Neural cell (in vitro differentiated cells): ENCODE measurements at regions not wholly inside any gene's neighbourhood (a gene's known extent, or its start where the extent isn't known, plus 50 kb on each side); places are given as distances from the start of the nearest gene placed in this dataset.

Experiments
- H2AFZ ChIP-seq: fragments of 200-600, 300-800 bp; sonication (generic), shearing (Covaris generic); 2 replicates; pipeline ENCODE4 v1.6.0; 2014; ENCODE audit warnings: low read depth, mild to moderate bottlenecking, antibody characterized with exemption, low read length, moderate library complexity
- H3F3A ChIP-seq: fragments of 200-600 bp; shearing (Covaris generic); 2 replicates; pipeline ENCODE4 v1.6.1; 2016; ENCODE audit warnings: mild to moderate bottlenecking, moderate library complexity, mixed read lengths, antibody characterized with exemption, low read length; ENCODE audit not compliant: insufficient read depth, poor library complexity, severe bottlenecking
- H3K27ac ChIP-seq: fragments of 200-600, 300-800 bp; sonication (generic), shearing (Covaris generic); 2 replicates; pipeline ENCODE4 v1.5.1; 2014; ENCODE audit warnings: mild to moderate bottlenecking, low read length, moderate library complexity
- H3K27me3 ChIP-seq: fragments of 300-800, 200-600 bp; sonication (generic), shearing (Covaris generic); 2 replicates; pipeline ENCODE4 v1.6.0; 2014; ENCODE audit warnings: mild to moderate bottlenecking, low read depth, low read length, moderate library complexity; ENCODE audit not compliant: insufficient read depth
- H3K36me3 ChIP-seq: fragments of 300-800, 200-600 bp; sonication (generic), shearing (Covaris generic); 2 replicates; pipeline ENCODE4 v1.5.1; 2014; ENCODE audit warnings: mild to moderate bottlenecking, antibody characterized with exemption, low read length, moderate library complexity; ENCODE audit not compliant: insufficient read depth
- H3K4me2 ChIP-seq: fragments of 300-800, 200-600 bp; sonication (generic), shearing (Covaris generic); 2 replicates; pipeline ENCODE4 v1.6.0; 2014; ENCODE audit warnings: mild to moderate bottlenecking, low read length
- H3K4me3 ChIP-seq: fragments of 300-800, 200-600 bp; sonication (generic), shearing (Covaris generic); 2 replicates; pipeline ENCODE4 v1.5.1; 2014; ENCODE audit warnings: mild to moderate bottlenecking, low read length, moderate library complexity
- H3K79me2 ChIP-seq: fragments of 200-600 bp; shearing (Covaris generic); replicated peaks from 2 replicates; pipeline ENCODE4 v1.6.0; 2014; ENCODE audit warnings: mild to moderate bottlenecking, low read length, moderate library complexity; ENCODE audit not compliant: insufficient read depth
- H3K9ac ChIP-seq: fragments of 300-800, 200-600 bp; sonication (generic), shearing (Covaris generic); 2 replicates; pipeline ENCODE4 v1.6.1; 2016; ENCODE audit warnings: mild to moderate bottlenecking, low read length, mixed read lengths
- H3K9me2 ChIP-seq: fragments of 200-600 bp; shearing (Covaris generic); 2 replicates; pipeline ENCODE4 v1.6.1; 2016; ENCODE audit warnings: mild to moderate bottlenecking, low read length, mixed read lengths; ENCODE audit not compliant: insufficient read depth
- H3K9me3 ChIP-seq: fragments of 200-600, 300-800 bp; sonication (generic), shearing (Covaris generic); 2 replicates; pipeline ENCODE4 v1.6.1; 2016; ENCODE audit warnings: mild to moderate bottlenecking, mixed run types, low read length, moderate library complexity, mixed read lengths
- H4K20me1 ChIP-seq: fragments of 200-600 bp; shearing (Covaris generic); 2 replicates; pipeline ENCODE4 v1.6.1; 2016; ENCODE audit warnings: mild to moderate bottlenecking, mixed run types; ENCODE audit not compliant: insufficient read depth
- EP300 ChIP-seq: fragments of 450-650 bp; conservative IDR thresholded peaks from 2 replicates; pipeline ENCODE4 v1.6.1; 2014; ENCODE audit warnings: antibody characterized with exemption, mild to moderate bottlenecking, moderate library complexity; ENCODE audit not compliant: poor library complexity, severe bottlenecking
- EZH2 ChIP-seq: fragments of 200-600, 300-800 bp; shearing (Covaris generic), sonication (generic); IDR thresholded peaks from 2 replicates; pipeline ENCODE4 v1.6.1; 2014; ENCODE audit warnings: antibody characterized with exemption, low read length, borderline replicate concordance, mild to moderate bottlenecking; ENCODE audit not compliant: insufficient read depth, poor library complexity, severe bottlenecking
- MXI1 ChIP-seq: fragments of 450-650 bp; conservative IDR thresholded peaks from 2 replicates; pipeline ENCODE4 v1.6.1; 2014; ENCODE audit warnings: antibody characterized with exemption, mild to moderate bottlenecking; ENCODE audit not compliant: poor library complexity, severe bottlenecking
- POLR2AphosphoS5 ChIP-seq: IDR thresholded peaks from 2 replicates; pipeline ENCODE4 v1.6.1; 2012
- RAD21 ChIP-seq: fragments of 450-650 bp; conservative IDR thresholded peaks from 2 replicates; pipeline ENCODE4 v1.6.1; 2014; ENCODE audit warnings: antibody characterized with exemption, mild to moderate bottlenecking, moderate library complexity
- REST ChIP-seq: IDR thresholded peaks from 2 replicates; pipeline ENCODE4 v1.6.1; 2012; ENCODE audit warnings: borderline replicate concordance
- SMC3 ChIP-seq: fragments of 450-650 bp; conservative IDR thresholded peaks from 2 replicates; pipeline ENCODE4 v1.6.1; 2014; ENCODE audit warnings: antibody characterized with exemption, mild to moderate bottlenecking, moderate library complexity; ENCODE audit not compliant: poor library complexity
- TAF1 ChIP-seq: IDR thresholded peaks from 2 replicates; pipeline ENCODE4 v1.6.1; 2012; ENCODE audit warnings: low read depth
- TF ChIP-seq, protein P1 (sequence below): fragments of 450-650 bp; IDR thresholded peaks from 2 replicates; pipeline ENCODE4 v1.5.1; 2014; ENCODE audit warnings: antibody characterized with exemption, mild to moderate bottlenecking, moderate library complexity; ENCODE audit not compliant: poor library complexity, severe bottlenecking

- no peak overlapping the region for H2AFZ ChIP-seq
- H3F3A ChIP-seq = no peaks in the 10 kb centered on the region
- no peak overlapping the region for H3K4me3 ChIP-seq
- H3K27me3 ChIP-seq = no peaks in the 10 kb centered on the region
- no peaks in the 10 kb centered on the region for H4K20me1 ChIP-seq
- H3K79me2 ChIP-seq = no peaks in the 10 kb centered on the region
- no peak overlapping the region for H3K27ac ChIP-seq
- no peaks in the 10 kb centered on the region for H3K9me3 ChIP-seq
- TF ChIP-seq MXI1 = no peak
- no peak for TF ChIP-seq TAF1
- TF ChIP-seq RAD21 = no peak
- no peak for TF ChIP-seq POLR2AphosphoS5
- TF ChIP-seq, protein P1, sequence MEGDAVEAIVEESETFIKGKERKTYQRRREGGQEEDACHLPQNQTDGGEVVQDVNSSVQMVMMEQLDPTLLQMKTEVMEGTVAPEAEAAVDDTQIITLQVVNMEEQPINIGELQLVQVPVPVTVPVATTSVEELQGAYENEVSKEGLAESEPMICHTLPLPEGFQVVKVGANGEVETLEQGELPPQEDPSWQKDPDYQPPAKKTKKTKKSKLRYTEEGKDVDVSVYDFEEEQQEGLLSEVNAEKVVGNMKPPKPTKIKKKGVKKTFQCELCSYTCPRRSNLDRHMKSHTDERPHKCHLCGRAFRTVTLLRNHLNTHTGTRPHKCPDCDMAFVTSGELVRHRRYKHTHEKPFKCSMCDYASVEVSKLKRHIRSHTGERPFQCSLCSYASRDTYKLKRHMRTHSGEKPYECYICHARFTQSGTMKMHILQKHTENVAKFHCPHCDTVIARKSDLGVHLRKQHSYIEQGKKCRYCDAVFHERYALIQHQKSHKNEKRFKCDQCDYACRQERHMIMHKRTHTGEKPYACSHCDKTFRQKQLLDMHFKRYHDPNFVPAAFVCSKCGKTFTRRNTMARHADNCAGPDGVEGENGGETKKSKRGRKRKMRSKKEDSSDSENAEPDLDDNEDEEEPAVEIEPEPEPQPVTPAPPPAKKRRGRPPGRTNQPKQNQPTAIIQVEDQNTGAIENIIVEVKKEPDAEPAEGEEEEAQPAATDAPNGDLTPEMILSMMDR = no peak
- no peak for TF ChIP-seq REST
- no peak for TF ChIP-seq SMC3
- TF ChIP-seq EZH2 = no peak
- TF ChIP-seq EP300 = no peak
- H3K36me3 ChIP-seq = no peaks in the 10 kb centered on the region
- H3K9ac ChIP-seq = no peak overlapping the region
- H3K9me2 ChIP-seq = no peaks in the 10 kb centered on the region
- H3K4me2 ChIP-seq = no peak overlapping the region
Measured at GRCh38 chr9:3018071-3018470, 174.2 kb upstream of the PUM3 start.

DNA sequence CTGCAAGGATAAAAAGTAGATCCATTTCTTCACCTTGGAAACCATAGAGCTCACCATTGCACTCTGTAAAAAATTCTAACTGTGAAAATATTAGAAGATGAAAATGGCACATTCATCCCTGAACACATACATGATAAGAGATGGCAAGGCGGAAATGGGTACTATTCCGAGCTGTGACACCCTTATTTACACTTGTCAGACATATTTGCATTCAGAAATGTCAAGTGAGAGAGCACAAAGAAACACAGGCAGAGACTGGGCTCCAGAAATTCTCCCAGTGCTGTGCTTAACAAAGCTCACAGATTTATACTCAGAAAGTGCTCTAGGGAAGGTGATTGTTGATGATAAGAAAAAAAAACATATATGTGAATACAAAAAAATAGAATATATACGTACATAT, 170.3 kb upstream of the PUM3 start:
- H3K9me2 ChIP-seq = no peaks in the 10 kb centered on the region
- peak; percentile 22 for TF ChIP-seq RAD21
- TF ChIP-seq POLR2AphosphoS5 = peak; percentile 61
- no peak for TF ChIP-seq REST
- TF ChIP-seq EP300 = peak; percentile 83
- no peak for TF ChIP-seq SMC3
- no peak for TF ChIP-seq MXI1
- no peak for TF ChIP-seq TAF1
- TF ChIP-seq, protein P1 = no peak
- no peak overlapping the region for H3K4me2 ChIP-seq
- no peaks in the 10 kb centered on the region for H3K36me3 ChIP-seq
- H3K27ac ChIP-seq = peak overlapping the region; percentile 52
- peak overlapping the region; percentile 37 for H2AFZ ChIP-seq
- peak overlapping the region; percentile 11 for H3K9ac ChIP-seq
- H3K27me3 ChIP-seq = no peaks in the 10 kb centered on the region
- H3K79me2 ChIP-seq = no peaks in the 10 kb centered on the region
- no peak overlapping the region for H3K4me3 ChIP-seq
- H3K9me3 ChIP-seq = no peaks in the 10 kb centered on the region
- no peaks in the 10 kb centered on the region for H4K20me1 ChIP-seq
- no peaks in the 10 kb centered on the region for H3F3A ChIP-seq
